COLO829 (cell line): ENCODE measurements at regions not wholly inside any gene's neighbourhood (a gene's known extent, or its start where the extent isn't known, plus 50 kb on each side); places are given as distances from the start of the nearest gene placed in this dataset.
"Not testable (repeated sequence)": the region's sequence is repeated elsewhere in the genome, so short reads cannot be mapped to it uniquely, and the experiment has no call there.

Source experiments
- DNase-seq: peaks from one replicate; pipeline ENCODE4 v3.0.0; 2012; ENCODE audit warnings: low spot score

GRCh38 chr5:56659971-56660370 is 155.4 kb upstream of the MAP3K1 start:
- DNase-seq = no peak

GRCh38 chr5:56658972-56659371 is 156.4 kb upstream of the MAP3K1 start:
- no peak for DNase-seq

DNA sequence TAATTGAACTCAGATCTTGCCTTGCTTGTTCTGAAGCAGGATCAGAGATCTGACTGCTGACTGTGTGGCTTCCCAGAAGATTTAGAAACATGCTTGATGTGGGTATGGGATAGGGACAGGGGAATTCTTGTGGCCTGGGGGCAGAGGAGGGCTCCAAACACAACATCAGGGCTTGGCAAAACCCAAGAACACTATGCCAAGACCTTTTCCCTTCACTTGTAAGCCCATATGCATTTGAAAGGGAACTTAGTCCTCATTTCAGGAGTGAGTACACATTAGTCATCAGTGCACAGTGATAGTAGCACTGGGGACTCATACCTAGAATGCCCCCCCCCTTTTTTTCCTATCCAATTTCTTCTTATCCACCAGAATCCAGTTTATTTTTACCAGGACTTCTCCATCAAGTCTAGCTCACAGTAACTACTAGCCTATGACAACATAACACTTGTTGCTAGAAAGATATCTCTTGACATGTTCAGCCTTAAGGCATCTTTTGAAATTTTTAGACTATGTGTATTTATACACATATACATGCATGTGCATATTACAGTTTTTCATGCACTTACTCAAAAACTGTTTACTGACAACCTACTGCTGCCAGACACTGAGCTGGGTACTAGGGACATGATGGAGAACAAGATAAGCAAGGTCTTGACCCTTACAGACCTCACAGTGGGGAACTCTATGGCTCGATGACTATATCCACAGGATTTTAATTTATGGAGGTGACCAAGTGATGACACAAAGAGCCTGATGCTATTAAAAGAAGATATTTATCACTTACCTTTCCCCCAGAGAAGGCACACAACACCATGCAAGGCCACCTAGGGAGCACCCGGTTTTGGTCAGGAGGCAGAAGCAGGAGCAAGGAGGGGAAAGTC is 158.3 kb upstream of the MAP3K1 start:
- DNase-seq = no peak

DNA sequence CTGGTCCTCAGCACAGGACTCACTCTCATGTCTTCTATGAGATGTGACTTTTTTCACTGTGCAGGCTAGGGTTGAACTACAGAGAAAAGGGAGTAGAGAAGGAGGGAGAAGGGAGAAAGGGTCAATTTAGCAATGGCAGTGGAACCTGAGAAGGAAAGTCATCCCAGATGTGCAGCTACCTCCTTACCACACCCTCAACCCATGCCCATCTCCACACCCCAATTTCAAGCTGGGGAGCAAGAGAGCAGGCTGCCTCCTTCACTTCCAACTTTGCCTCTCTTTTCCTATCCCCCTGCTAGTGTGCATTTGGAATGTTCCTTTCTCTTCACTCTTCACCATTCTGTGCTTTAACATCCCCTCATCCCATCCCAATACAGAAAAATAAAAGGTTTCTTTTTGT is 163.5 kb upstream of the MAP3K1 start:
- DNase-seq = no peak

- DNase-seq = no peak
These were observed 165.0 kb upstream of the MAP3K1 start for GRCh38 chr5:56650386-56650785.

GRCh38 chr5:56649569-56649968 is 165.8 kb upstream of the MAP3K1 start:
- DNase-seq = no peak

DNA sequence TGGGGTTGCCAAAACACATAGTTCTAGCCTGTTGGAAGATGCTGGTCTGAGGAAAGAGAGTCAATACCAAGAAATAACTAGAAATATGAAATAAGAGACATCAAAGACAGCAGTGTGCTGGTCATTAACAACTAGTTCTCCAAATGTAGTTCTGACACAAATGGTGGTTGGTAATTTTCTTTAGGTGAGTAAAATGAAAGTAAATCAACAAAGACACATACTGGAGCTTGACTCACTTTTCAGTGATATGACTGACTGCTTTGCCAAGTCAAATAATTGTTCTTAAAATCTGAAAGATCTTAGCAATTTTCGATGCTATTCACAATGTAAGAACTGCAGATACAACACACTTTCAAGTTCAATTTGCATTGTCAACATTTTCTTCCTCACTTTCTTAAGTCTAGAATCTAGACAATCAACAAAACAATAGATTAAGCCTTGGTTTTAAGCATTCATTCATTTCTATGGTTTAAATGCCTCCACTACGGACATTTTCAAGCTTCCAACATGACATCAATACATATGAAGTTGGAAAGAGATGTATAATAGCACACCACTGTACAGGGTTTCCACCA is 166.8 kb upstream of the MAP3K1 start:
- DNase-seq = no peak

DNA sequence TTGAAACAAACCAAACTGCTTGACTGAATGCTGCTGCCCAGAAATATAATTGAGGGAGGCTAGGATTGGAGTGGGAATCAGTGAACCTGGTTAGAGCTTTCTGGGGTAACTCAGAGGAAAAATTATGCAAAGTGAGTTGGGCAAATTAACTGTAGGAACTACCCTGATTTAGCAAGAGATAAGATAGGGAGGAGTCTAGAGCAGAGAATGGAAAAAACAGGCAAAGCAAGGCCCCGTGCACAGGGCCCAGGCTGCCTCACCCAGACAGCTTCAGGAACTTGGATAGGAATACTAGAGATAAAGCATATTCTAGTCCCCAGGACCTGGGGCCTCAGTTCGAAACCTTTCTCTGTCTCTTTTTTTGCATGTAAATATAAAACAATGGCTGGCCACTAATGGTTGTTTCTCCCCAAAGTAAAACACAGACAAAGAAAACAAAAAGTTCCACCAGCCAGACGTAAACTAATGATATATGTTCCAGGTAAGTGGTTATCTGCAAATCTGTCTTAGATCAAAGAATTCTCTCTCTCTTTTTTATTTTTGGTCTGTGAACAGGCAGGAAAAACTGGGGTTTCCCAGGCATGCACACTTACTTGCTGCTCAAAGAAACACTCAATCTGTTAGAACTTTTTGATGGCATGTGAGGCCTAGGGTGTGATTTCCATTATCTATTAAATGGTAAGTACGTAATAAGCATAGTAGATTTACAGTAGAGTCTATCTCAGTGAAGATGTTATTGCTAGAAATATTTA is 168.1 kb upstream of the MAP3K1 start:
- DNase-seq = no peak

GRCh38 chr5:56641635-56642260 is 173.6 kb upstream of the MAP3K1 start:
- DNase-seq = no peak

DNA sequence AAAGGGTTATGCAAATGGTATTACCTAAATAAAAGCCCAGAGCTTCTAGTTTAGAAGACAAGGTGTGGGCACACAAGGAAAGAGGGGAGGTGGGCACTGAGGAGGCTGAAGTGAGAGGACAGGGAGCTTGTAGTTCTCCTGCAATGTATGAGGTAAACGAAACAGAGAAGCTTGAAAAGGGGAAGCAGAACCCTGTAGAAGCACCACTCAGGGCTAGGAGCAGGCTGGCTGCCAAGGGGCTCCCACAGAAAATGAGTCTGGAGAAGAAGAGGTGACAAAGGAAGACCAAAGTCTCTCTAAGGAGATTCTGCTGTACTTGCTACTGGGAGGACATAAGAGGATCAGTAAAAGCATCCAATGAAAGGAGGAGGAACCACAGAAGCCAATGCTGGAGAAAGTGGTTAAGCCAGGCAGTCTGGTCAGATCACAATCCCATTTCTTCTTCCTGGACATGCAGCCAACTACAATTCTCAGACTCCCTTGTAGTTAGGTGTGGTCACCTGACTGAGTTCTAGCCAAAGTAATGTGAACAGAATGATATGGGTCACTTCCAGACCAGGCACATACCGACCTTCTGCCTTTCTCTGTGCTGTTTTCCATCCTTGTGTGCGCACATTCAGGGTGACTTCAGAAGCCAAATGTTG is 174.5 kb upstream of the MAP3K1 start:
- no peak for DNase-seq

- DNase-seq = no peak
These were observed 175.9 kb upstream of the MAP3K1 start for GRCh38 chr5:56639476-56639875.

- no peak for DNase-seq
These were observed 176.5 kb upstream of the MAP3K1 start for GRCh38 chr5:56638768-56639238.

GRCh38 chr5:56638061-56638621 is 177.2 kb upstream of the MAP3K1 start:
- no peak for DNase-seq

DNA sequence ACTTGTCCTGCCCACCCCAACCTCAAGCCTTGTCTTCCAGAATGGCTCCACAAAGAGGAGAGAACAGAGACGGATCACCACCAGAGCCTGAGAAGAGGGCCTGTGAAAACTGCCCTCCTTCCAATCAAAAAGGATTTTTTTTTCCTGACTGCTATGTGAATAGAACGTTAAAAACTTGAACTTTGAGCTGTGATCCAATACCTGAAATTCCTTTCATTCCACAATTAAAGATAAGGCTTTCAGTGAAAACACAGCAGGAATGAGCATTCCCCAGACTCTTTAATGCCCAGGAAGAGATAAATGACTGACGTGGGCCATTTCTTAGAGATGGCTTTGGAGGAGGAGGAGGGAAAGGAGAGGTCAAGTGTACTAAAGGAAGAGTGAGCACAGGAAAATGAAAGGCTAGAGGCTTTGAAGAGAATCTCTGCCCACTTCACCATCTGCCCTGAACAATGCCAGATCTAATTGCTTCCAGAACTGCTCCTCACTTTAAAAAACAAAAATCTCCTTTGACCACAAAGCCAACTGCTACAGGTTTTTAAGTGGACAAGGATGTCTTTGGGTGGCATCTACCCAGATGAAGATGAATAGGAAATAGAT is 177.9 kb upstream of the MAP3K1 start:
- DNase-seq = no peak

DNA sequence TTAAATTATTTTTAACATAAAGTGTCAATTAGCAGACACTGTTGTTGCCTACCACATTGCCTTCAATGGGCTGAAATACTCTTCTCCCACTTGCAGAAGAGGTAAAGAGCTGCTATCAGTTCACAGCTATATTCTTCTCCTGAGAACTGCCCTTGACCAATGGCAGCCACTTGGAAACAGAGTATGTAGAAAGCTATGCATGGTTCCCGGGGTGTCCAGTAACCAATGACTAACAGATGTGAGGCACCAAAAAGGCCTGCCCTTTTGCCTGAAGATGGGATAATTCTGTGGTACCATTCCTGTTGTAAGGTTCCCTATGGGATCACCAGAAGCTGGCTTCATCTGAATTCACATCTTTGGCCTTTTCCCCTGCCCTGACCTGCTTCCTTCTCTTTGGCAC is 181.4 kb upstream of the MAP3K1 start:
- DNase-seq = no peak

DNA sequence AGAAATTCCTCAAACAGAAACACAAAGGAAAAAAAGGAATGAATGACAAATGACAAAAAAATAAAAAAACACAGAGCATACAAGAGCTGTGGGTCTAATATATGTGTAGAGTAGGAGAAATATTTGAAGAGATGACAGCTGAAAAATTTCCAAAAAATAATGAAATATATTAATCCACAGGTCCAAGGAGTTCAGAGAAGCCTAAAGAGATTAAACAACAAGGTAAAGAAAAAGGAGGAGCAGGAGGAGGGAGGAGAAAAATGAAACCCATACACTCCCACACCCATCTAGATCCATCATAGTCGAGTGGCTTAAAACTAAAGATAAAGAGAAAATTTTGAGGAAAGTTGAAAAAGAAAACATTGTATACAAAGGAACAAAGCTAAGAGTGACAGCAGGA is 182.4 kb upstream of the MAP3K1 start:
- no peak for DNase-seq

- DNase-seq = no peak
These were observed 183.2 kb upstream of the MAP3K1 start for GRCh38 chr5:56632199-56632598.

GRCh38 chr5:56631719-56632118 is 183.6 kb upstream of the MAP3K1 start:
- no peak for DNase-seq

DNA sequence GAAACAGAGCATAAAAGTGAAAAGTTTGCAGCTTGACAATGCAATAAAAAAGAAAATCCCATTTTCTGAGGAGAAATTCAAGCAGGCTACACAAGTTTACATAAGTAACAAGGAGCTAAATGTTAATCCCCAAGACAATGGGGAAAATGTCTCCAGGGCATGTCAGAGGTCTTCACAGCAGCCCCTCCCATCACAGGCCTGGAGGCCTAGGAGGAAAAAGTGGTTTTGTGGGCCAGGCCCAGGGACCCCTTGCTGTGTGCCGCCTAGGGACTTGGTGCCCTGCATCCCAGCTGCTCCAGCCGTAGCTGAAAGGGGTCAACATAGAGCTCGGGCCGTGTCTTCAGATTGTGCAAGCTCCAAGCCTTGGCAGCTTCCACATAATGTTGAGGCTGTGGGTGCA is 186.7 kb upstream of the MAP3K1 start:
- DNase-seq = not testable (repeated sequence)

DNA sequence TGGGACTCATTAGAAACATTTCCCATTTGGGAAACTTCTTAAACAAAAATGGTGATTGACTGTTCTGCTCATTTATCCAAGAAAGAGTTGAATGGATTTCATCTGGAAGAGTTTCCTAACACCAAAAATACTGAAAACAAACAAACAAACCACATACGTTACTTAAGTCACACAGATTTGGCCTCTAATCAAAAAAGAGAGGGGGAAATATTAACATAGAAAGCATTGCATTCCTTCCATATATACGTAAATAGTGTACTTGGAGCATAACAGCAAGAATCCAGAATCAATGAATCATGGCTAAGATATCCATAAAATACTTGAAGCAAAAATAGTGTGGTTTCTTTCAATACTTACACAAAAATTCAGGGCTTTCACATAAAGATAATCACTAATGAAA is 189.8 kb upstream of the MAP3K1 start:
- DNase-seq = no peak

DNA sequence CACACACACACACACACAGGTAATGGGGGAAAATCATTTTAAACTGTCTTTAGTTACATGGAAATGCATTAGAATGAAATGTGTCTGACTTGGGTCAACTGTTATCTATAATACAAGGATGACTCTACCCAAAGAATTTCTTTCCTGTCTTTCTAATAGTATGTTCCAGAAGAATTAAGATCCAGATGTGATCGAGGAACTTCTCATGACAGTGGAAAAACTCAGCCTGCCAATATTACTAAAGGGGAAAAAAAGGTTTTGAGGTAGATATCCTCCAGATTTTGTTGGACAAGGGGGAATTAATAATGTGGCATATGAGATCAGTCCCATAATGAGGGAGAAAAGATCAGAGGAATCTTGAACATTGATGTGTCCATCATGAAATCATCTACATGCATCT is 190.6 kb upstream of the MAP3K1 start:
- no peak for DNase-seq
